HG03575 (cell line): ENCODE measurements at regions not wholly inside any gene's neighbourhood (a gene's known extent, or its start where the extent isn't known, plus 50 kb on each side); places are given as distances from the start of the nearest gene placed in this dataset.
"Not testable (repeated sequence)": the region's sequence is repeated elsewhere in the genome, so short reads cannot be mapped to it uniquely, and the experiment has no call there.

Source experiments
- ATAC-seq: cut with Tn5 transposase; IDR thresholded peaks from one replicate; pipeline ENCODE4 v1.9.1; 2021; ENCODE audit not compliant: unreplicated experiment, insufficient number of reproducible peaks, low FRiP score; ENCODE audit errors: extremely low read depth

- ATAC-seq: no peak
These were observed 126.3 kb upstream of the CRBN start for GRCh38 chr3:3305841-3306240.

GRCh38 chr3:3305084-3305483, 125.6 kb upstream of the CRBN start:
- no peak for ATAC-seq

- no peak for ATAC-seq
These were observed 124.1 kb upstream of the CRBN start for GRCh38 chr3:3303636-3304035.

- no peak for ATAC-seq
These were observed 123.5 kb upstream of the CRBN start for GRCh38 chr3:3302964-3303363.

GRCh38 chr3:3301476-3301875, 122.0 kb upstream of the CRBN start:
- no peak for ATAC-seq

- ATAC-seq: no peak
These were observed 117.5 kb upstream of the CRBN start for GRCh38 chr3:3296979-3297381.

GRCh38 chr3:3295586-3295985, 116.1 kb upstream of the CRBN start:
- ATAC-seq: no peak

GRCh38 chr3:3291756-3292283, 112.3 kb upstream of the CRBN start:
- not testable (repeated sequence) for ATAC-seq

- ATAC-seq: no peak
These were observed 108.8 kb upstream of the CRBN start for GRCh38 chr3:3288255-3288654.

- no peak for ATAC-seq
These were observed 106.5 kb upstream of the CRBN start for GRCh38 chr3:3286014-3286413.

- ATAC-seq: peak; percentile 71
These were observed 101.5 kb upstream of the CRBN start for GRCh38 chr3:3281024-3281423.

GRCh38 chr3:3280396-3280795, 100.9 kb upstream of the CRBN start:
- ATAC-seq: no peak

- ATAC-seq: no peak
These were observed 98.6 kb upstream of the CRBN start for GRCh38 chr3:3278073-3278472.

GRCh38 chr3:3276630-3277029, 97.1 kb upstream of the CRBN start:
- ATAC-seq: no peak

- no peak for ATAC-seq
These were observed 85.3 kb upstream of the CRBN start for GRCh38 chr3:3264796-3265195.

- ATAC-seq: no peak
These were observed 81.4 kb upstream of the CRBN start for GRCh38 chr3:3260870-3261269.

GRCh38 chr3:3259181-3259580, 79.7 kb upstream of the CRBN start:
- no peak for ATAC-seq

- no peak for ATAC-seq
These were observed 78.8 kb upstream of the CRBN start for GRCh38 chr3:3258281-3258680.

GRCh38 chr3:3241596-3241995, 62.1 kb upstream of the CRBN start:
- ATAC-seq: no peak

- ATAC-seq: no peak
These were observed 61.5 kb upstream of the CRBN start for GRCh38 chr3:3240986-3241385.

- ATAC-seq: no peak
These were observed 58.5 kb upstream of the CRBN start for GRCh38 chr3:3237979-3238378.

- no peak for ATAC-seq
These were observed 52.8 kb upstream of the CRBN start for GRCh38 chr3:3232251-3232650.
